Kidney (tissue), 13 donors: ENCODE measurements at regions not wholly inside any gene's neighbourhood (a gene's known extent, or its start where the extent isn't known, plus 50 kb on each side); places are given as distances from the start of the nearest gene placed in this dataset.
A peak's percentile ranks its signal among the peaks of the same experiment; 100 is the strongest.

Source experiments
- DNase-seq, 5 donors: peaks; one replicate each; pipeline ENCODE4 v3.0.0-alpha.2; 2013 to 2020
- FAIRE-seq: peaks from 2 replicates; lab custom pipeline; 2012; peaks lifted over from hg19 to GRCh38; lab: Jason Lieb, UNC
- H3K27ac ChIP-seq, 2 donors: one replicate each; pipeline ENCODE4 v1.7.0; 2013; ENCODE audit warnings: low read depth in 2 of 2, low read length in 2 of 2, inconsistent platforms in 1 of 2
- H3K27me3 ChIP-seq: one replicate; pipeline ENCODE4 v1.7.1; 2013; ENCODE audit warnings: low read length, inconsistent platforms; ENCODE audit not compliant: control insufficient read depth, insufficient read depth
- H3K36me3 ChIP-seq, 3 donors: one replicate each; pipeline versions ENCODE4 v1.7.0 to v1.7.1; 2013; ENCODE audit warnings: low read length in 3 of 3, control low read depth in 1 of 3, inconsistent platforms in 1 of 3; ENCODE audit not compliant: insufficient read depth in 3 of 3, control insufficient read depth in 2 of 3
- H3K4me1 ChIP-seq, 3 donors: one replicate each; pipeline versions ENCODE4 v1.7.0 to v1.7.1; 2013; ENCODE audit warnings: low read length in 3 of 3, inconsistent platforms in 1 of 3, low read depth in 1 of 3; ENCODE audit not compliant: control insufficient read depth in 2 of 3, insufficient read depth in 2 of 3
- H3K4me3 ChIP-seq, 3 donors: one replicate each; pipeline versions ENCODE4 v1.7.0 to v1.8.1; 2013; ENCODE audit warnings: low read length in 3 of 3, control low read depth in 1 of 3, inconsistent platforms in 1 of 3
- H3K9ac ChIP-seq, 3 donors: one replicate each; pipeline versions ENCODE4 v1.7.0 to v1.7.1; 2013; ENCODE audit warnings: low read length in 3 of 3, control low read depth in 1 of 3, inconsistent platforms in 1 of 3
- H3K9me3 ChIP-seq, 3 donors: one replicate each; pipeline versions ENCODE4 v1.7.0 to v1.7.1; 2013; ENCODE audit warnings: low read length in 3 of 3, control low read depth in 1 of 3, inconsistent platforms in 1 of 3; ENCODE audit not compliant: control insufficient read depth in 2 of 3, insufficient read depth in 1 of 3
- CTCF ChIP-seq: IDR thresholded peaks from 3 replicates; pipeline ENCODE4 v1.5.1; 2012; ENCODE audit warnings: mild to moderate bottlenecking, moderate library complexity, borderline replicate concordance; ENCODE audit not compliant: insufficient read depth; ENCODE audit errors: extremely low read depth
- intact Hi-C: fragments of 100-400 bp; cut with DNase I; formaldehyde crosslinking; loops from one replicate; pipeline ENCODE4 v1.11.1; 2022
- donor health status: control.
- donor health status: control.
- donor health status: control.
- donor health status: control.
- donor health status: control.
- donor health status: DM: yes; HTN: yes; CAD: no.
- donor health status: Normal renal cell carcinoma (clear cell type).

- no peaks in the 10 kb centered on the region for H3K4me1 ChIP-seq
- intact Hi-C loops = no loop called here
- H3K9me3 ChIP-seq = peaks cover 0 to 2% (median 0%) of the 10 kb centered on the region in 3 donors
- no peaks in the 10 kb centered on the region for H3K27me3 ChIP-seq
- no peaks in the 10 kb centered on the region for H3K36me3 ChIP-seq
- no peak overlapping the region for H3K27ac ChIP-seq
- DNase-seq = no peak
- H3K4me3 ChIP-seq = no peak overlapping the region
- FAIRE-seq = no peak
- no peak overlapping the region for H3K9ac ChIP-seq
- no peak for TF ChIP-seq CTCF
Observed at GRCh38 chr15:53102483-53102882, 312.3 kb upstream of the ONECUT1 start.

- H3K4me1 ChIP-seq = no peaks in the 10 kb centered on the region
- H3K9ac ChIP-seq = no peak overlapping the region
- no peak for TF ChIP-seq CTCF
- DNase-seq = no peak
- no peaks in the 10 kb centered on the region for H3K9me3 ChIP-seq
- H3K27me3 ChIP-seq = no peaks in the 10 kb centered on the region
- no peak overlapping the region for H3K4me3 ChIP-seq
- no peak for FAIRE-seq
- intact Hi-C loops = no loop called here
- H3K36me3 ChIP-seq = no peaks in the 10 kb centered on the region
- no peak overlapping the region for H3K27ac ChIP-seq
Observed at GRCh38 chr15:53080484-53080883, 290.3 kb upstream of the ONECUT1 start.

GRCh38 chr15:53074221-53074620, 284.1 kb upstream of the ONECUT1 start:
- H3K4me1 ChIP-seq = no peaks in the 10 kb centered on the region
- FAIRE-seq (no peak), DNase-seq (no peak)
- no peak overlapping the region for H3K9ac ChIP-seq
- no peaks in the 10 kb centered on the region for H3K36me3 ChIP-seq
- TF ChIP-seq CTCF = no peak
- H3K27me3 ChIP-seq = no peaks in the 10 kb centered on the region
- intact Hi-C loops = no loop called here
- no peak overlapping the region for H3K4me3 ChIP-seq
- H3K9me3 ChIP-seq = no peaks in the 10 kb centered on the region
- H3K27ac ChIP-seq = no peak overlapping the region

DNA sequence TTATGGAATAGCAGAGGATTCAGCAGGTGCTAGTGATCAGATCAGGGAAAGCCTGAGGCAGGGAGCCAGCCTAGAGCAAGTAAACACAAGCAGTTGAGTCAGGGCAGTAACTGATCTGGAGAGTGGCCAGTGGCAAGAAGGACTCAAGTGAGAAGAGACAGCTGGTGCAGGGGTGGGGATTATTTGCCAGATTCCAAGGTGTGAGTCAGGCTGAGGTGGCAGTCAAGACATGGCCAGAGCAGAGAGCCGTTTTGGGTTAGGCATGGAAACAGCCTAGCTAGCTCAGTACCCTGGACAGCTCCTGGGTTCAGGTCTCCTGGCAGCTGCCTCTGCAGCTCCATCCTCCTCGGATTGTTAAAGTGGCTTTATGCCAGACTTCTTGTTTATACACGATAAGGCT, 281.9 kb upstream of the ONECUT1 start:
- intact Hi-C loops = no loop called here
- Histone ChIP-seq H3K27me3 (no peaks in the 10 kb centered on the region), H3K9ac (no peak overlapping the region), H3K4me1 (no peaks in the 10 kb centered on the region), H3K4me3 (no peak overlapping the region), H3K36me3 (no peaks in the 10 kb centered on the region), H3K9me3 (no peaks in the 10 kb centered on the region), H3K27ac (no peak overlapping the region)
- TF ChIP-seq CTCF = no peak
- no peak for FAIRE-seq
- peak in 4 of 5 donors; percentile 73 to 88 (median 83) for DNase-seq
